ENCODE measurements at regions not wholly inside any gene's neighbourhood (a gene's known extent, or its start where the extent isn't known, plus 50 kb on each side); places are given as distances from the start of the nearest gene placed in this dataset.

DNA sequence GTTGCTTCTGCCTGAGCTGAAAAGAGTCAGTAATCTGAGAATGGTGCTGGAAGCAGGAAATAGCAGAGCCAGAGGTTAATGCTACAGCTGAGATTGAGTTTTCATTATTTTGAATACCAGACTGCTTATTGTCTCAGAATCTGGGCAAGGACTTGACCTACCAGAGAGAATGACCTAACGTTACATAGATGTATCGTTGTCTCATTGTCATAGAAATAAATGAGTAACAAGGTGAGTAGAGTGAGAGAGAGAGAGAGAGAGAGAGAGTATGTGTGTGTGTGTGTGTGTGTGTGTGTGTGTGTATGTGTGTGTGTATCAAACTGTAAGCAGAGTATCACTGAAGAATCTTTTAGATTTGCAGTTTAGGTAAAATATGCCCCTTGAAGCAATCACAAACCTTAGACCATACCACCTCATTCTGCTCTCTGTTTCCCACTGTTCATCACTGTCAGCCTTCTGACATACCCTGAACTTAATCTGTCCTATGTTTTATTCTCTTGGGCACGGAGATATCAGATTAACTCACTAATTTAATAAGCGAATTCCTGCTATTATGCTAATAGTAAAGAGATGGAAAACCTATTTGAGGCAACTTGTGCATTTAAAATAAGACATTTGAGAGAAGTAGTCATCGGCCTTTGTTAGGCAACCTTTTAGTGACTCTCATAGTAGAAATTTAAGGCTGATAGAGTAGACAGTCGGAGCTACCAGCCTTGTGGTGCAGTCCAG is 87.8 kb downstream of the CYB561 start:
- TF ChIP-seq, protein P1, sequence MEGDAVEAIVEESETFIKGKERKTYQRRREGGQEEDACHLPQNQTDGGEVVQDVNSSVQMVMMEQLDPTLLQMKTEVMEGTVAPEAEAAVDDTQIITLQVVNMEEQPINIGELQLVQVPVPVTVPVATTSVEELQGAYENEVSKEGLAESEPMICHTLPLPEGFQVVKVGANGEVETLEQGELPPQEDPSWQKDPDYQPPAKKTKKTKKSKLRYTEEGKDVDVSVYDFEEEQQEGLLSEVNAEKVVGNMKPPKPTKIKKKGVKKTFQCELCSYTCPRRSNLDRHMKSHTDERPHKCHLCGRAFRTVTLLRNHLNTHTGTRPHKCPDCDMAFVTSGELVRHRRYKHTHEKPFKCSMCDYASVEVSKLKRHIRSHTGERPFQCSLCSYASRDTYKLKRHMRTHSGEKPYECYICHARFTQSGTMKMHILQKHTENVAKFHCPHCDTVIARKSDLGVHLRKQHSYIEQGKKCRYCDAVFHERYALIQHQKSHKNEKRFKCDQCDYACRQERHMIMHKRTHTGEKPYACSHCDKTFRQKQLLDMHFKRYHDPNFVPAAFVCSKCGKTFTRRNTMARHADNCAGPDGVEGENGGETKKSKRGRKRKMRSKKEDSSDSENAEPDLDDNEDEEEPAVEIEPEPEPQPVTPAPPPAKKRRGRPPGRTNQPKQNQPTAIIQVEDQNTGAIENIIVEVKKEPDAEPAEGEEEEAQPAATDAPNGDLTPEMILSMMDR (IDR thresholded peaks at IDR 0.05), result no peak
- intact Hi-C loops (cut with DNase I), result no loop called here

DNA sequence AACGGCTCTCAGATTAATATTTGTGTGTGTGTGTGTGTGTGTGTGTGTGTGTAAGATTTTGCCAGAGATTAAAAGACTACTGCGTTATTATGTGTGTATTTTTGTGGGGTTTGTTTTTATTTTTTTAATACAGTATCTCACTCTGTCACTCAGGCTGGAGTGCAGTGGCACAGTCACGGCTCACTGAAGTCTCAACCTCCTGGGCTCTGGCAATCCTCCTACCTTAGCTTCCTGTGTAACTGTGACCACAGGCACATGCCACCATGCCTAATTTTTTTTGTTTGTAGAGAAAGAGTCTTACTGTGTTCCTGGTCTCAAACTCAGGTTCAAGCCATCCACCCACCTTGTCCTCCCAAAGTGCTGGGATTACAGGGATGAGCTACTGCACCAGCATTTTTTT is 87.2 kb downstream of the CYB561 start:
- Histone ChIP-seq H3K27ac (no peak overlapping the region), H3K4me1 (no peaks in the 10 kb centered on the region), H3K9me3 (no peaks in the 10 kb centered on the region), H3K36me3 (peaks cover 18% of the 10 kb centered on the region), H3K27me3 (ENCODE audit: low read depth) (no peaks in the 10 kb centered on the region), H3K4me3 (no peak overlapping the region)
- ATAC-seq (no peak), DNase-seq (no peak)
- intact Hi-C loops (cut with DNase I), result no loop called here
- TF ChIP-seq, protein P1 (IDR thresholded peaks at IDR 0.05), result no peak

More for the DNA sequence above, 87.8 kb downstream of the CYB561 start:
- H3K4me1 ChIP-seq, result no peaks in the 10 kb centered on the region
- ATAC-seq (no peak), DNase-seq (no peak)
- no peak overlapping the region for H3K4me3 ChIP-seq
- H3K27me3 ChIP-seq (ENCODE audit: low read depth), result no peaks in the 10 kb centered on the region
- H3K27ac ChIP-seq, result no peak overlapping the region
- peaks cover 18% of the 10 kb centered on the region for H3K36me3 ChIP-seq
- no peaks in the 10 kb centered on the region for H3K9me3 ChIP-seq

DNA sequence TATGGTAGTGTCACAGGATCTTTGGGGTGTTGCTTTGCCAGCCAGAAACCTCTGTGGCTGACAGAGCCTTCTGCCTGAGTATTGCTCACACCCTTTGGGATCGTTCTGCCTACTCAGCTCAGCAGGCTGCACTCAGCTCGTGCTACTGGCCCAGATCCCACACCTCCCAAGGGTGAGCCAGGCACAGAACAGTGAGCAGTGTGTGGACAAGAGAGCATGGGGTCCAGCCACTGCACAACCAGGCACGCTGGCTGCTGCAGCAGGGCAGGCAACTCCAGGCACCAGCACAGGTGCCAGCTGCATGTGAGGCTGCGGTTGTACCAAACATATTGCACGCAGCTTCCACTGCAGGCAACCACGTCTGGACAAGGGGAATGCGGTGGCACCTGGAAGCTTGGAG is 84.9 kb downstream of the CYB561 start:
- H3K9me3 ChIP-seq, result no peaks in the 10 kb centered on the region
- intact Hi-C loops (cut with DNase I), result no loop called here
- DNase-seq (no peak), ATAC-seq (peak in 1 of 2 donors; percentile 17)
- H3K27me3 ChIP-seq (ENCODE audit: low read depth), result no peaks in the 10 kb centered on the region
- TF ChIP-seq, protein P1 (IDR thresholded peaks at IDR 0.05), result no peak
- H3K27ac ChIP-seq, result no peak overlapping the region
- H3K4me3 ChIP-seq, result no peak overlapping the region
- peaks cover 7% of the 10 kb centered on the region for H3K36me3 ChIP-seq
- H3K4me1 ChIP-seq, result no peaks in the 10 kb centered on the region

DNA sequence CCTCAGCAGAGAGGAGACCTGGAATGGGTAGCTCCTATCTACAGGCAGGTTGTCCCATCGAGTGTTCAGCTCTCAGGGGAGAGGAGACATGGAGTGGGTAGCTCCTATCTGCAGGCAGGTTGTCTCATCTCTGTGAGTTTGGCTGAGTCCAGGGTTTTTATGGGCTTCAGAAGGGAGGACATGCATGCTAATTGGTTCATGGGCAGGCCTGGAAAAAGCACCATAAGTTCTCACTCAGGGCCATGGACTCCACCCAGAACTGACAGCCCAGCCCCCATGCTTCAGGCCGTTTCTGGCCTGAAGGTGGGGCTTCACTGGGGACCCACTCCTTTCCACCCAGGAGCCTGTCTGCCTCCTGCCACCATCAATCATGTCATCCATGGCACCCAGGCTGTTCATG is 84.0 kb downstream of the CYB561 start:
- peaks cover 7% of the 10 kb centered on the region for H3K36me3 ChIP-seq
- TF ChIP-seq, protein P1 (IDR thresholded peaks at IDR 0.05), result no peak
- no peaks in the 10 kb centered on the region for H3K9me3 ChIP-seq
- no peak overlapping the region for H3K27ac ChIP-seq
- H3K27me3 ChIP-seq (ENCODE audit: low read depth), result no peaks in the 10 kb centered on the region
- no peak overlapping the region for H3K4me3 ChIP-seq
- DNase-seq (no peak), ATAC-seq (no peak)
- intact Hi-C loops (cut with DNase I), result no loop called here
- H3K4me1 ChIP-seq, result no peaks in the 10 kb centered on the region

DNA sequence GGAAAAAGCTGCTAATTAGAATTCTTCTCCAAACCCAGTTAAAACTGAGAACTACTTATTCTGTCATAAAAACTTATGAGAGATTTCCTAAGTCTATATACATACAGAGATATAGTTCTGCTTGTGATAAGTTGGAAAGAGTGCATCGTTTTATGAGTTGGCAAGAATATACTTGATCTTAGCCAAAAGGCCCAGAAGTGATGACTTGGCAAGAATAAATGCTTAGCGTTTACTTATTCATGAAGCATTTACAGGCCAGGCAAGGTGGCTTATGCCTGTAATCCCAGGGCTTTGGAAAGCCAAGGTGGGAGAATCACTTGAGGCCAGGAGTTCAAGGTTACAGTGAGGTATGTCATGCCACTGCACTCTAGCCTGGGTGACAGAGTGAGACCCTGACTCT is 81.7 kb downstream of the CYB561 start:
- ATAC-seq (no peak), DNase-seq (no peak)
- no peaks in the 10 kb centered on the region for H3K27me3 ChIP-seq (ENCODE audit: low read depth)
- no peak overlapping the region for H3K27ac ChIP-seq
- TF ChIP-seq, protein P1 (IDR thresholded peaks at IDR 0.05), result no peak
- H3K4me1 ChIP-seq, result no peaks in the 10 kb centered on the region
- peaks cover 3% of the 10 kb centered on the region for H3K36me3 ChIP-seq
- no peak overlapping the region for H3K4me3 ChIP-seq
- no peaks in the 10 kb centered on the region for H3K9me3 ChIP-seq
- intact Hi-C loops (cut with DNase I), result no loop called here
